Duodenal mucosa (tissue), 2 donors: ENCODE measurements at regions not wholly inside any gene's neighbourhood (a gene's known extent, or its start where the extent isn't known, plus 50 kb on each side); places are given as distances from the start of the nearest gene placed in this dataset.

Experiments
- H3K27ac ChIP-seq: one replicate; pipeline ENCODE4 v1.7.0; 2013; ENCODE audit warnings: low read depth, low read length
- H3K27me3 ChIP-seq, 2 donors: one replicate each; pipeline ENCODE4 v1.7.0; 2013; ENCODE audit warnings: low read length in 2 of 2, control low read depth in 1 of 2; ENCODE audit not compliant: insufficient read depth in 2 of 2, control insufficient read depth in 1 of 2
- H3K36me3 ChIP-seq, 2 donors: one replicate each; pipeline ENCODE4 v1.7.0; 2013; ENCODE audit warnings: low read length in 2 of 2, control low read depth in 1 of 2; ENCODE audit not compliant: insufficient read depth in 2 of 2, control insufficient read depth in 1 of 2
- H3K4me1 ChIP-seq, 2 donors: one replicate each; pipeline ENCODE4 v1.7.0; 2013; ENCODE audit warnings: low read length in 2 of 2, control low read depth in 1 of 2; ENCODE audit not compliant: insufficient read depth in 2 of 2, control insufficient read depth in 1 of 2
- H3K4me3 ChIP-seq, 2 donors: one replicate each; pipeline ENCODE4 v1.7.0; 2013; ENCODE audit warnings: low read length in 2 of 2, low read depth in 1 of 2
- H3K9ac ChIP-seq, 2 donors: one replicate each; pipeline ENCODE4 v1.7.0; 2013; ENCODE audit warnings: low read length in 2 of 2, low read depth in 1 of 2
- H3K9me3 ChIP-seq, 2 donors: one replicate each; pipeline ENCODE4 v1.7.0; 2013; ENCODE audit warnings: low read length in 2 of 2, control low read depth in 1 of 2; ENCODE audit not compliant: control insufficient read depth in 1 of 2

- Histone ChIP-seq H3K4me3 (no peak overlapping the region), H3K27ac (no peak overlapping the region), H3K36me3 (no peaks in the 10 kb centered on the region), H3K9me3 (no peaks in the 10 kb centered on the region), H3K9ac (no peak overlapping the region), H3K27me3 (no peaks in the 10 kb centered on the region), H3K4me1 (no peaks in the 10 kb centered on the region)
Measured at GRCh38 chr1:199335496-199335895, 692.0 kb upstream of the NR5A2 start.

GRCh38 chr1:199336745-199337640, 690.5 kb upstream of the NR5A2 start:
- H3K27me3 ChIP-seq, result no peaks in the 10 kb centered on the region
- no peak overlapping the region for H3K27ac ChIP-seq
- H3K4me1 ChIP-seq, result no peaks in the 10 kb centered on the region
- no peaks in the 10 kb centered on the region for H3K36me3 ChIP-seq
- no peak overlapping the region for H3K9ac ChIP-seq
- H3K4me3 ChIP-seq, result no peak overlapping the region
- H3K9me3 ChIP-seq, result no peaks in the 10 kb centered on the region

- no peaks in the 10 kb centered on the region for H3K9me3 ChIP-seq
- H3K4me3 ChIP-seq, result no peak overlapping the region
- no peak overlapping the region for H3K27ac ChIP-seq
- H3K4me1 ChIP-seq, result no peaks in the 10 kb centered on the region
- H3K27me3 ChIP-seq, result no peaks in the 10 kb centered on the region
- no peaks in the 10 kb centered on the region for H3K36me3 ChIP-seq
- H3K9ac ChIP-seq, result no peak overlapping the region
Measured at GRCh38 chr1:199338760-199339159, 688.8 kb upstream of the NR5A2 start.

GRCh38 chr1:199352351-199352750, 675.2 kb upstream of the NR5A2 start:
- no peak overlapping the region for H3K27ac ChIP-seq
- H3K9ac ChIP-seq, result no peak overlapping the region
- H3K4me3 ChIP-seq, result no peak overlapping the region
- H3K27me3 ChIP-seq, result no peaks in the 10 kb centered on the region
- H3K9me3 ChIP-seq, result no peaks in the 10 kb centered on the region
- no peaks in the 10 kb centered on the region for H3K4me1 ChIP-seq
- H3K36me3 ChIP-seq, result no peaks in the 10 kb centered on the region

GRCh38 chr1:199353906-199354305, 673.6 kb upstream of the NR5A2 start:
- H3K9me3 ChIP-seq, result no peaks in the 10 kb centered on the region
- H3K27me3 ChIP-seq, result no peaks in the 10 kb centered on the region
- no peaks in the 10 kb centered on the region for H3K36me3 ChIP-seq
- no peak overlapping the region for H3K9ac ChIP-seq
- no peak overlapping the region for H3K27ac ChIP-seq
- H3K4me1 ChIP-seq, result no peaks in the 10 kb centered on the region
- H3K4me3 ChIP-seq, result no peak overlapping the region

GRCh38 chr1:199356561-199356960, 670.9 kb upstream of the NR5A2 start:
- Histone ChIP-seq H3K27me3 (no peaks in the 10 kb centered on the region), H3K9me3 (no peaks in the 10 kb centered on the region), H3K27ac (no peak overlapping the region), H3K9ac (no peak overlapping the region), H3K4me3 (no peak overlapping the region), H3K36me3 (no peaks in the 10 kb centered on the region), H3K4me1 (no peaks in the 10 kb centered on the region)

- H3K4me1 ChIP-seq, result no peaks in the 10 kb centered on the region
- H3K9me3 ChIP-seq, result no peaks in the 10 kb centered on the region
- no peak overlapping the region for H3K27ac ChIP-seq
- H3K9ac ChIP-seq, result no peak overlapping the region
- no peaks in the 10 kb centered on the region for H3K27me3 ChIP-seq
- no peaks in the 10 kb centered on the region for H3K36me3 ChIP-seq
- H3K4me3 ChIP-seq, result no peak overlapping the region
Measured at GRCh38 chr1:199357599-199357998, 669.9 kb upstream of the NR5A2 start.

- Histone ChIP-seq H3K9me3 (no peaks in the 10 kb centered on the region), H3K27me3 (no peaks in the 10 kb centered on the region), H3K36me3 (no peaks in the 10 kb centered on the region), H3K27ac (no peak overlapping the region), H3K9ac (no peak overlapping the region), H3K4me3 (no peak overlapping the region), H3K4me1 (no peaks in the 10 kb centered on the region)
Measured at GRCh38 chr1:199362996-199363395, 664.5 kb upstream of the NR5A2 start.

- no peak overlapping the region for H3K27ac ChIP-seq
- no peaks in the 10 kb centered on the region for H3K36me3 ChIP-seq
- no peak overlapping the region for H3K9ac ChIP-seq
- H3K9me3 ChIP-seq, result no peaks in the 10 kb centered on the region
- no peak overlapping the region for H3K4me3 ChIP-seq
- H3K4me1 ChIP-seq, result no peaks in the 10 kb centered on the region
- no peaks in the 10 kb centered on the region for H3K27me3 ChIP-seq
Measured at GRCh38 chr1:199373139-199373538, 654.4 kb upstream of the NR5A2 start.

GRCh38 chr1:199377211-199377610, 650.3 kb upstream of the NR5A2 start:
- Histone ChIP-seq H3K4me3 (no peak overlapping the region), H3K4me1 (no peaks in the 10 kb centered on the region), H3K9me3 (no peaks in the 10 kb centered on the region), H3K36me3 (no peaks in the 10 kb centered on the region), H3K9ac (no peak overlapping the region), H3K27me3 (no peaks in the 10 kb centered on the region), H3K27ac (no peak overlapping the region)
